GM19324 (cell line): ENCODE measurements at regions not wholly inside any gene's neighbourhood (a gene's known extent, or its start where the extent isn't known, plus 50 kb on each side); places are given as distances from the start of the nearest gene placed in this dataset.
"Not testable (repeated sequence)": the region's sequence is repeated elsewhere in the genome, so short reads cannot be mapped to it uniquely, and the experiment has no call there.

Source experiments
- ATAC-seq: cut with Tn5 transposase; IDR thresholded peaks from one replicate; pipeline ENCODE4 v1.9.1; 2021; ENCODE audit warnings: mild to moderate bottlenecking, moderate library complexity; ENCODE audit not compliant: unreplicated experiment, low FRiP score

GRCh38 chr6:169975286-169975685 is 223.9 kb downstream of the ERMARD start:
- ATAC-seq = no peak

DNA sequence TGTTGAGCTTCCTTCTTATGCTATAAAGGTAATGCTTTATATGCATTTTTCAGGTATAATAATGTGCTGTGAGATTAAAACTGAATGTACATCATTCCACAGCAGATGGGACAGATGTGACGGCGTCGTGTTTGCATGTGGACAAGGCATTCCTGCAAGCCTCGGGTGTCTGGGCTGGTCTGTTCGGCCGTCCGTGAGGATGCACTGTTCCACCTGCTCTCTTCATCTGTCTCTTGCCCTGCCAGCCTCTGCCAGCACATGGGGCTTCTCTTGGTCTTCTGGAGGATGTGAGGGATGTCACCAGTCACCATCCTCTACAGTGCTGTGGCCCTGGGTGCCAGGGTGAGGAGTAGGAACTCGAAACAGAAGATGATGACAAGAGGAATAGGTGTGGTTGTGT is 223.2 kb downstream of the ERMARD start:
- ATAC-seq = no peak

DNA sequence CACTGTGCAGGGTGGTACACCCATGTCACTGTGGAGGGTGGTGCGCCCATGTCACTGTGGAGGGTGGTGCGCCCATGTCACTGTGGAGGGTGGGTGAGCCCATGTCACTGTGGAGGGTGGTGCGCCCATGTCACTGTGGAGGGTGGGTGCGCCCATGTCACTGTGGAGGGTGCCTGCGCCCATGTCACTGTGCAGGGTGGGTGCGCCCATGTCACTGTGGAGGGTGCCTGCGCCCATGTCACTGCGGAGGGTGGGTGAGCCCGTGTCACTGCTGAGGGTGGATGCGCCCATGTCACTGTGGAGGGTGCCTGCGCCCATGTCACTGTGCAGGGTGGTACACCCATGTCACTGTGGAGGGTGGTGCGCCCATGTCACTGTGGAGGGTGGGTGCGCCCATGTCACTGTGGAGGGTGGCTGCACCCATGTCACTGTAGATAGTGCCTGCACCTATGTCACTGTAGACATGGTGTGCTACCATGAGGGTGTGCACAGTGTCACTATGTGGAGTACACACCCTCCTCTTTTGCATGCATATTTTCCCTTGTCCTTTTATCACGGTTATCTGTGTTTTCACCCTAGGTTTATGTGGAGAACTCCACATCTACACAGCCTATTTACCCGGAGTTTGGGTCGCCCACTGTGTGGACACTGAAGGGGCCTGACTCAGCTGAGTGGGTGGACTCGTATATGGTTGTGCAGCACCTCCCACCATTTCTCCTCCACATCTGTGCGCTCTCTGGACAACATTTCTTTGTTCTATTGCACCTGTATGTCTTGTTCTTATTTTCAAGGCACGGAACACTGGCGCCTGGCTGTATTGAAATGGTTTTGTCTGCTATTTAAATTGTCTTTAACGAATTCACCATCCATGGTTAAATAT is 222.4 kb downstream of the ERMARD start:
- not testable (repeated sequence) for ATAC-seq

GRCh38 chr6:169972736-169973135 is 221.3 kb downstream of the ERMARD start:
- ATAC-seq = no peak

GRCh38 chr6:169972101-169972651 is 220.8 kb downstream of the ERMARD start:
- ATAC-seq = no peak

- no peak for ATAC-seq
These were observed 219.8 kb downstream of the ERMARD start for GRCh38 chr6:169971081-169971861.

DNA sequence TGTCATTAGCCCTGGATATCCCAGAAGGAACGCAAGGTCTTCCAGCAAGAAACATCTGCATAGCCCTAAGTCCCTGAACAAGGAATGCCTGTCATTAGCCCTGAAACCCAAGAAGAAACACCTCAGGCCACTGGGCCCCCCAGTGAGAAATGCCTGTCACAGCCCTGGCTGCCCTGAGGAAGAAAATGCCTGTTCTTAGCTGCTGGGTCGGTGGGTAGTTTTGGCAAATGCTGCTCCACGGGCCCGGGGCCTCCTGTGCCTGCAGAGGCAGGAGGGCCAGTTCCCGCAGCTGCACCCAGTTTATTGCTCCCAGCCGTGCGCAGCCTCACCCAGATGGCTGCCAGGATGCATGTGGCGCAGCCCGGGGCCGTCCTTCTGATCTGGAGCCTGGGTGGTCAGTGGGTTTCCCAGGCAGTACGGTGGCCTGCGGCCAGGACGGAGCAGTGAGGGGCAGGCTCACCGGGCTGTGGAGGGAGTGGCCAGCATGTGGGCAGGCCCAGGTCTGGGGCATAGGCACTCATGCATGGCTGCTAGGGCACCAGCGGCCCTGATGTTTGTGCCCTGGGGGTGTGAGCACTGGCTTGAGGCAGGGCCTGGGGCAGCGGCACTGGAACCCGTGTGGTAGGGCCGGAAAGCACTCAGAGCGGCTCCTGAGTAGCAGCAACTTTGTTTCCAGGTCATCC is 219.0 kb downstream of the ERMARD start:
- no peak for ATAC-seq

GRCh38 chr6:169969372-169970099 is 218.1 kb downstream of the ERMARD start:
- ATAC-seq = no peak

- no peak for ATAC-seq
These were observed 217.3 kb downstream of the ERMARD start for GRCh38 chr6:169968541-169969270.

GRCh38 chr6:169967687-169968086 is 216.3 kb downstream of the ERMARD start:
- ATAC-seq = no peak

DNA sequence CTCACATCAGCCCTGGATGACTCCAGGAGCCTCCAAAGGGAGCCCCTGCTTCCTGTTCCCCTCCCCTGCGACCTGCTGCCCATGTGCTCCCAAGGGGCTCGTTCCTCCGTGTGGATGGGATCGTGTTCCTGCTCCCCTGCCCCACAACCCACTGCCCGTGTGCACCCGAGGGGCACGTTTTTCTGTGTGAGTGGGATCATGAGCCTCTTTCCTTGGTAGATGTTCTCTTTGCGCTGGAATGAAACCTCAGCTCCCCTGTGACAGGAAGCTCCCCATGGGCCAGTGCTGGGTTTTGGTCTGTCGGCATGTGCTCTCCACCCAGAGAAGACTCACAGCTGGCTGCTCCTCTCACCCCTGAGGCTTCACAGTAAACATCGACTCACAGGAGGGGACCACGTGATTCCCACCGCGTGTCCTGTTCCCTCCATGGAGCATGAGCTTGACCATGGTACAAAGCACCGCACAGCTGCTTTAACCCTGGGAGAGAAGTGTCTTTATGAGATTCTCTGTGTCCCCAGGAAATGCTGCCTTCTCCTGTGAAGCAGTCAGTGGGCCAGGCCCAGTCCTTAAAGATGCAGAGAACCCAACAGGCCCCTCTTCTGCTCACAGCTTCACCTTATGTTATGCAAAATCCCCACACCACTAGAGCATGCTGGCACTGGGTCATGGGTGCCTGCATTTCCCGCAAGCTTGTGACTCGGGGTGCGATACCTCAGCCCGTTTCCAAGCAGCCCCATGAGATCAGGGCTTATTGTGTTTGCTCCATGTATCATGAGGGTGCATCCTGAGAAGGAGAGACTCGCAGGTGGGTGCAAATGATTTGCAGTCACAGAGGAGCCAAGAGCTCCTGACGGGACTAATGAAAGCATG is 215.1 kb downstream of the ERMARD start:
- no peak for ATAC-seq

GRCh38 chr6:169965657-169966311 is 214.4 kb downstream of the ERMARD start:
- no peak for ATAC-seq

- ATAC-seq = no peak
These were observed 213.8 kb downstream of the ERMARD start for GRCh38 chr6:169965239-169965638.

GRCh38 chr6:169964486-169965180 is 213.2 kb downstream of the ERMARD start:
- no peak for ATAC-seq

- no peak for ATAC-seq
These were observed 212.3 kb downstream of the ERMARD start for GRCh38 chr6:169963581-169964297.

- no peak for ATAC-seq
These were observed 211.4 kb downstream of the ERMARD start for GRCh38 chr6:169962604-169963469.
